Aorta (tissue), 5 donors: ENCODE measurements at regions not wholly inside any gene's neighbourhood (a gene's known extent, or its start where the extent isn't known, plus 50 kb on each side); places are given as distances from the start of the nearest gene placed in this dataset.

Source experiments
- ATAC-seq: fragments of 200-7000 bp; cut with Tn5 transposase; one replicate; pipeline ENCODE4 v1.9.1; 2022; ENCODE audit warnings: moderate library complexity; ENCODE audit not compliant: low FRiP score
- DNase-seq, 2 donors: peaks; one replicate each; pipeline ENCODE4 v3.0.0-alpha.2; 2020
- H3K27ac ChIP-seq, 2 donors: one replicate each; pipeline ENCODE4 v1.5.1; 2013; ENCODE audit warnings: low read length in 2 of 2, mild to moderate bottlenecking in 2 of 2, moderate library complexity in 2 of 2, control low read depth in 1 of 2, inconsistent platforms in 1 of 2, low read depth in 1 of 2
- H3K27me3 ChIP-seq, 2 donors: one replicate each; pipeline ENCODE4 v1.6.1; 2013; ENCODE audit warnings: control low read depth in 1 of 2, low read length in 1 of 2, mild to moderate bottlenecking in 1 of 2, moderate library complexity in 1 of 2; ENCODE audit not compliant: insufficient read depth in 2 of 2, control insufficient read depth in 1 of 2
- H3K36me3 ChIP-seq, 2 donors: one replicate each; pipeline ENCODE4 v1.6.1; 2013; ENCODE audit warnings: control low read depth in 1 of 2, low read length in 1 of 2, mild to moderate bottlenecking in 1 of 2; ENCODE audit not compliant: insufficient read depth in 2 of 2, control insufficient read depth in 1 of 2
- H3K4me1 ChIP-seq, 2 donors: one replicate each; pipeline ENCODE4 v1.6.1; 2013; ENCODE audit warnings: low read length in 2 of 2, control low read depth in 1 of 2, mild to moderate bottlenecking in 1 of 2, moderate library complexity in 1 of 2; ENCODE audit not compliant: insufficient read depth in 2 of 2, control insufficient read depth in 1 of 2
- H3K4me3 ChIP-seq, 2 donors: one replicate each; pipeline ENCODE4 v1.5.1; 2013; ENCODE audit warnings: low read length in 2 of 2, control low read depth in 1 of 2, mild to moderate bottlenecking in 1 of 2
- H3K9me3 ChIP-seq: one replicate; pipeline ENCODE4 v1.6.1; 2013; ENCODE audit warnings: mild to moderate bottlenecking, low read length; ENCODE audit not compliant: control insufficient read depth
- WGBS, 2 donors: extraction: QIAGEN DNeasy Blood & Tissue Kit; methylation state at CpG; one replicate each; pipeline ENCODE4 v1.1.7; 2013; 5-methylcytosine and 5-hydroxymethylcytosine counted together
- intact Hi-C, 2 donors: fragments of 100-400 bp; cut with DNase I; formaldehyde crosslinking; loops; one replicate each; pipeline versions ENCODE4 v1.14.2 to v1.15.0; 2022
- donor health status: healthy with polysubstance abuse.
- donor health status: Bipolar disorder and iron deficiency.
- donor health status: DM: no; HTN: no; CAD: no.
- donor health status: DM: no; HTN: no; CAD: no.
- donor health status: DM: yes; HTN: yes; CAD: no.

GRCh38 chr2:16522031-16522831 lies 143.4 kb downstream of the CYRIA start:
- Histone ChIP-seq H3K4me3 (no peak overlapping the region), H3K36me3 (no peaks in the 10 kb centered on the region), H3K9me3 (peaks cover 3% of the 10 kb centered on the region), H3K4me1 (no peaks in the 10 kb centered on the region), H3K27me3 (peaks cover 0 to 3% of the 10 kb centered on the region in 2 donors), H3K27ac (no peak overlapping the region)
- WGBS, 2 donors = 29 to 34% methylated on average over 13 of the region's 13 CpGs
- no peak for DNase-seq
- no peak for ATAC-seq
- intact Hi-C loops = no loop called here

DNA sequence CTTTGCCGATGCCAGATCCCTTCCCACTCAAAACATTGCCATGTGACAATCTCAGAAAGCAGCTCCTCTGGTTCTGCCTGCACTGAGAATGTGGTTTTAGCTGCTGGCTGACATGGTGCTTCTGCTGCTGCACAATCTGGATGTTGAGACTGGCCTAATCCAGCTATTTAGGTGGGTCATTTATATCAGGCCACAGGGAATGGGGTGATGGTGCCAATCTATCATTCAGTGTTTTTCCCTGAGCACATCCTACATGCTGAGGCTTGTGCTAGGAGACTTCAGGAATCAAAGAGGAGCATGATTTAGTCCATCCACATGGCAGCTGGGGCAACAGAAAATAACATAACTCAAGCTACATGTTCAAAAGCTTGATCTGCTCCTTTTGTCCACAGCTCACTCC lies 144.7 kb downstream of the CYRIA start:
- H3K27me3 ChIP-seq = peaks cover 0 to 3% of the 10 kb centered on the region in 2 donors
- H3K4me3 ChIP-seq = no peak overlapping the region
- H3K36me3 ChIP-seq = no peaks in the 10 kb centered on the region
- no peaks in the 10 kb centered on the region for H3K4me1 ChIP-seq
- DNase-seq (no peak), ATAC-seq (no peak)
- 6 to 31% methylated on average over 1 of the region's 1 CpG for WGBS, 2 donors
- peaks cover 3% of the 10 kb centered on the region for H3K9me3 ChIP-seq
- H3K27ac ChIP-seq = no peak overlapping the region
- intact Hi-C loops = no loop called here

GRCh38 chr2:16515696-16516095 lies 149.9 kb downstream of the CYRIA start:
- DNase-seq = no peak
- no peaks in the 10 kb centered on the region for H3K36me3 ChIP-seq
- no peaks in the 10 kb centered on the region for H3K9me3 ChIP-seq
- H3K27ac ChIP-seq = no peak overlapping the region
- ATAC-seq = no peak
- WGBS, 2 donors = 58 to 71% methylated on average over 4 of the region's 4 CpGs
- intact Hi-C loops = no loop called here
- H3K4me3 ChIP-seq = no peak overlapping the region
- no peaks in the 10 kb centered on the region for H3K4me1 ChIP-seq
- H3K27me3 ChIP-seq = no peaks in the 10 kb centered on the region

- ATAC-seq (no peak), DNase-seq (no peak)
- no peak overlapping the region for H3K4me3 ChIP-seq
- H3K4me1 ChIP-seq = no peaks in the 10 kb centered on the region
- H3K27ac ChIP-seq = no peak overlapping the region
- no peaks in the 10 kb centered on the region for H3K36me3 ChIP-seq
- H3K27me3 ChIP-seq = no peaks in the 10 kb centered on the region
- intact Hi-C loops = no loop called here
- no peaks in the 10 kb centered on the region for H3K9me3 ChIP-seq
- 55 to 61% methylated on average over 2 of the region's 2 CpGs for WGBS, 2 donors
Measured at GRCh38 chr2:16513626-16514025, 152.0 kb downstream of the CYRIA start.

GRCh38 chr2:16511041-16511440 lies 154.6 kb downstream of the CYRIA start:
- ATAC-seq (no peak), DNase-seq (no peak)
- Histone ChIP-seq H3K4me3 (no peak overlapping the region), H3K4me1 (no peaks in the 10 kb centered on the region), H3K27me3 (no peaks in the 10 kb centered on the region), H3K27ac (no peak overlapping the region), H3K36me3 (no peaks in the 10 kb centered on the region), H3K9me3 (no peaks in the 10 kb centered on the region)
- WGBS, 2 donors = 71 to 76% methylated on average over 4 of the region's 4 CpGs
- intact Hi-C loops = no loop called here

DNA sequence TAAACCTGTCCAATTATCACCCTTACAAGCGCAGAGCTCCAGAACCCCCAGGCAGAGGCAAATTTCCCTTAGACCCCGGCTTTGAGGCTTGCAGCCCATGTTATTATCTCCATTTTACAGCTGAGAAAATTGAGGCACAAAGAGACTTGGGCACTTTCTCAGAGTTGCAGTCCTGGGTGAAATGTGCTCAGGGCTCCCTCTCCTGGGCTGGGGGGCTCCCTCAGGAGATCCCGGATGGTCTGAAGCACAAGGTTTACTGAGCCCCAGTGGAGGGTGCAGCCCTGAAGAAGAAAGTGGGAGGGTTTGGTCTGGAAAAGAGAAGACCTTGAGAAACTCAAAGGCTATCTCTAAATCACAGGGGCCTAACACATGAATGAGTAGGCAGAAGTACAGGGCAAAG lies 156.6 kb downstream of the CYRIA start:
- no peak for DNase-seq
- intact Hi-C loops = loop anchor here (5.0 to 10.0 kb wide), 2 partner anchors 872 to 874 kb away; no protein-coding TSS in a partner anchor
- WGBS, 2 donors = 75 to 77% methylated on average over 3 of the region's 3 CpGs

GRCh38 chr2:16508490-16508851 lies 157.2 kb downstream of the CYRIA start:
- H3K9me3 ChIP-seq = peaks cover under 1% of the 10 kb centered on the region
- no peaks in the 10 kb centered on the region for H3K36me3 ChIP-seq
- H3K4me1 ChIP-seq = no peaks in the 10 kb centered on the region
- 16 to 18% methylated on average over 12 of the region's 12 CpGs for WGBS, 2 donors
- DNase-seq (no peak), ATAC-seq (no peak)
- no peak overlapping the region for H3K27ac ChIP-seq
- no peaks in the 10 kb centered on the region for H3K27me3 ChIP-seq
- H3K4me3 ChIP-seq = peak overlapping the region in 1 of 2 donors; percentile 39
- intact Hi-C loops = loop anchor here (5.0 to 10.0 kb wide), 2 partner anchors 871 to 874 kb away; no protein-coding TSS in a partner anchor

More for the DNA sequence above, 156.6 kb downstream of the CYRIA start:
- no peaks in the 10 kb centered on the region for H3K9me3 ChIP-seq
- no peaks in the 10 kb centered on the region for H3K27me3 ChIP-seq
- H3K36me3 ChIP-seq = no peaks in the 10 kb centered on the region
- no peak for ATAC-seq
- H3K27ac ChIP-seq = no peak overlapping the region
- H3K4me3 ChIP-seq = no peak overlapping the region
- no peaks in the 10 kb centered on the region for H3K4me1 ChIP-seq

GRCh38 chr2:16507655-16508489 lies 157.8 kb downstream of the CYRIA start:
- Histone ChIP-seq H3K9me3 (peaks cover 2% of the 10 kb centered on the region), H3K4me1 (no peaks in the 10 kb centered on the region), H3K4me3 (peak overlapping the region; percentile 21 to 39), H3K36me3 (no peaks in the 10 kb centered on the region), H3K27me3 (no peaks in the 10 kb centered on the region), H3K27ac (no peak overlapping the region)
- DNase-seq (peak; percentile 47 to 79), ATAC-seq (peak; percentile 34)
- 3 to 4% methylated on average over 53 to 58 of the region's 58 CpGs for WGBS, 2 donors
- intact Hi-C loops = loop anchor here (5.0 to 10.0 kb wide), 2 partner anchors 871 to 873 kb away; no protein-coding TSS in a partner anchor
